T follicular helper cell (primary cell): ENCODE measurements at regions not wholly inside any gene's neighbourhood (a gene's known extent, or its start where the extent isn't known, plus 50 kb on each side); places are given as distances from the start of the nearest gene placed in this dataset.
"Not testable (repeated sequence)": the region's sequence is repeated elsewhere in the genome, so short reads cannot be mapped to it uniquely, and the experiment has no call there.

ENCODE experiments used
- DNase-seq: peaks from one replicate; pipeline ENCODE4 v3.0.0-alpha.2; 2020; ENCODE audit warnings: low read depth

DNA sequence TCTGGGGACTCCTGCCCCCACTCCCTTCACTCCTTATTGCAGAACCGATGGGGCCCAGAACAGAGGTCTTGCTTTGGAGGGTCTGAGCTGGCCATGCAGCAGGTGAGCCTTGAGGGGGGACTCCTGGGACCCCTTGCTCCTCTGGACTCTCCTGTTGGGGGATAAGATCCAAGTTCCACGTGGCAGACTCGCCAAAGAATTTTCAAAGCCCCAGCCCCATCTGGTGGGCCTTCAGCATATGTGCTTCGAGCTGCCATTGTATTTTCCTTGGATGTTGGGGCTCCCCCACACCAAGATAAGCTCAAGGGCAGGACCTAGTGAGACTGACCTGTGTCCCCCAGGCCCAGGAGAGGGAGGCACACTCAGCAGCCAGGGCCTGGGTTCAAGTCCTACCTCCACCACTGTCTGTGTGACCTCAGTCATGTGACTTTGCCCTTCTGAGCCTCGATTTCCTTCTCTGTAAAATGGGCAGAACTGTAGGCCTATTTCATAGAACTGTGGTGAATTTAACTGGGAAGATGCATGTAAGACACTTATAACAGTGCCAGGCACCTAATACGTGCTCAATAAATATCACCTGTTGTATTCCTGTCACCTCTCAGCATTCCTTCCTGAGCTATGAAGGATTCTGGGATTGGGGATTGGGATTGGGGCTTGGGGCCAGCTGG lies 115.5 kb downstream of the VEGFA start:
- no peak for DNase-seq

DNA sequence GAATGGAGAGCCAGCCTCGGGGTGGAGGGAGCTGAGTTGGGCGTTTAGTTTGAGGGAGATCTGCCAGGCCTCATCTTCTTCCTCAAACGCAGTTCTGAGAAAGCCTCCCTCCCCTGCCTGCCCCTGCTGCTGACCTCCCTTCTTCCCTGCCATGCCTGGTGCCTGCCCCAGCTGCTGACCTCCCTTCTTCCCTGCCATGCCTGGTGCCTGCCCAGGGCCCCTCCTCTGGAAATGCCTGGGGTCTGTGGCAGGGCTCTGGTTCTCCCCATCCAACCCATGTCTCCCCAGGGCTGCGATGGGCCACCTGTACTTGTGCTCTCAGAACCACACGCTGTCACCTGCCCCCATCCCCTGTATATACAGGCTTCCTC lies 114.6 kb downstream of the VEGFA start:
- no peak for DNase-seq

DNA sequence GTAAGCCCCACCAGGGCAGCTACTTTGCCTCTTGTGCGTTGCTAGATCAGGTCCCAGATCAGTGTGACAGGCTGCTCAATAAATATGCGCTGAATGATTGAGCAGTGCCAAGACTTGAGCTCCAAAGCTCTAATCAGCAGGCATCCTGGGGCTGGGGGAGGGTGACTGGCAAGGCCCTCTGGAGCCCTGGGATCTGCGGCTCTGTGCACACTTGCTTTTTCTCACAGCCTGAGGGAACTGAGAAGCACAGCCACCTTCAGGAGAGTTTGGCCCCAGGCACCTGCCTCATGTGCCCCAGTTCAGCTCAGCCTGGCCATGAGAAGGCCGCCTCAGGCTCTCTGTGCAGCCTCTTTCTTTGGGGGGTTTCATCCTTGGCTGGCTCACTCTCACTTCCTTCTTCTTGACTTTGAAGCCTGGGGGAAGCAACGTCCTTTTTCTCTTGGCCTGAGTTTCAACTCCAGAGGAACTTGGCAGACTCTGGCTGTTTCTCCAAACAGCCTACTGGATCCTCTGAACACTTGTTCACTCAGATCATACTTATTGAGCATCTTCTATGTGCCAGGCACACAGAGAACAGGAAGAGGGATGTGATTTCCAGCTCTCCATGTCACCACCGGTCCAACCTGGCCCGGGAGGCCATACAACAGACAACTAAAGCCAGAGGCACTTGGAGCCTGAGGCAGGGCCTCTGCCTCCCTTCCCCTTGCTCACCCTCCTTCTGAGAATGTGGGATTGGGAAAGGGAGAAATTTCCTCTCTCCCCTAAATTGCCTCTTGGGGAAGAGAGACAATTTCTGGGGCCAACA lies 114.0 kb downstream of the VEGFA start:
- no peak for DNase-seq

DNA sequence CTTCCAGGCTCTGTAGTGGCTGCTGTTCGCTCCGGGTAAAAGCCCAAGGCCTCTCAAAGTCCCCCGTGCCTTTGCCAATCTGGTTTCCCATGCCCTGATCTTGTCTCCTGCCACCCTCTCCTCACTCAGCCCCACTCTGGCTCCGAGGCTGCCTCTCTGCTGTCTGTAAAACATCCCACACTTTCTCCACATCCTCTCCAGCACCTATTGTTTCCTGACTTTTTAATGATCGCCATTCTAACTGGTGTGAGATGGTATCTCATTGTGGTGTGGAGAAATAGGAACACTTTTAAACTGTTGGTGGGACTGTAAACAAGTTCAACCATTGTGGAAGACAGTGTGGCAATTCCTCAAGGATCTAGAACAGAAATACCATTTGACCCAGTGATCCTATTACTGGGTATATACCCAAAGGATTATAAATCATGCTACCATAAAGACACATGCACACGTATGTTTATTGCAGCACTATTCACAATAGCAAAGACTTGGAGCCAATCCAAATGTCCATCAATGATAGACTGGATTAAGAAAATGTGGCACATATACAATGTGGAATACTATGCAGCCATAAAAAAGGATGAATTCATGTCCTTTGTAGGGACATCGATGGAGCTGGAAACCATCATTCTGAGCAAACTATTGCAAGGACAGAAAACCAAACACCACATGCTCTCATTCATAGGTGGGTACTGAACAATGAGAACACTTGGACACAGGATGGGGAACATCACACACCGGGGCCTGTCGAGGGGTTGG lies 112.9 kb downstream of the VEGFA start:
- not testable (repeated sequence) for DNase-seq

DNA sequence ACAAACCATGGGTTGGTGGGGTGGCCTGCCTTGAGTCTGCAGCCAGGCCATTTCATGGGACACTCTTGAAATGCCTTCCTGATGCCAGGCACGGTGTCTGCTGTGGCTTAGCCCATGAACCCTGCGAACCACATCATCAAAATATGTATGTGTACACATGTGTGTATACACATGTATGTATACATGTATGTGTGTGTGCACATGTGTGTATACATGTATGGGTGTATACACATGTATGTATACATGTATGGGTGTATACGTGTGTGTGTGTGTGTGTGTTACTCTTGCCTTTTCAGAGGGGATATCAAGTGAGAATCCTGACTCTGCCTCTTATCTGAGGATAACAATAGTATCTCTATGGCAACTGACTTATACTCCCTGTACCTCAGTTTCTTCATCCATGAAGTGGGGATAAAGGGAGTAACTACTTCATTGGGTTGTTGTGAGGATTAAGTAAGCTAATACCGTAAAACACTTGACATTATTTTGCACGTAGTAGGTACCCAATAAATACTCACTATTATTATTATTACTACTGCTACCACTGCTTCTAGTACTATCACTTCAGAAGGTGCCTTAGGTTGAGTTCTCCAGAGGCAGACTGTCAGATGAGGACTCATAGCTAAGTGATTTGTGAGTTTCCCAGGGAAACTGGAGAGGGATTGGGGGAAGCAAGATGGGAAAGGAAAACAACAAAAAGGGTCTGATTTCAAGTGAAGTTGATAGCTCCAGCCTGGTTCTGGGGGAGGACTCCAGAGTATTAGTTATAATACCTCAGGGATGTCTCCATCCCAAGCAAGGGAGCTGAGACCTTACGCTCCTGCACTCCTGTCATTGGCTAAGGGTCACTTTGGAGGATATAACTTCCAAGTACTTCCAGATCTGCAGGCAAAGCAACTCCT lies 110.5 kb downstream of the VEGFA start:
- DNase-seq: no peak

DNA sequence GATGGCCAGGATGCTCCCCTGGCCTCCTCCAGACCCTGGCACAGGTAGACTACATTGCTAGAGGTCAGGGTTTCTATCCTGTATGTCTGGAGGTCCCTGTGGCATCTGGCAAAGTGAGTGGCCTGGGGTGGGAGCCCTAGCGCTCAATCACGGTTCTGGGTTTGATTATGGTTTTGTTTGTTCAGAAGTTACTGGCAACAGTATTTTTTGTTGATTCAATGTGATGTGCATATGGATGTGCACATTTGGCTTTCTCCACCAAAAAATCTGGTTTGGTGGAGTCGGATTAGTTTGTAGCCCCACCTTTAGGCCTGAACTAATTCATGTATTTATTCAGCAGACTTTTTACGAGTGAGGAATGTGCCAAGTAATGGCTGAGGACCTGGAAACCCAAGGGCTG lies 109.7 kb downstream of the VEGFA start:
- no peak for DNase-seq

DNA sequence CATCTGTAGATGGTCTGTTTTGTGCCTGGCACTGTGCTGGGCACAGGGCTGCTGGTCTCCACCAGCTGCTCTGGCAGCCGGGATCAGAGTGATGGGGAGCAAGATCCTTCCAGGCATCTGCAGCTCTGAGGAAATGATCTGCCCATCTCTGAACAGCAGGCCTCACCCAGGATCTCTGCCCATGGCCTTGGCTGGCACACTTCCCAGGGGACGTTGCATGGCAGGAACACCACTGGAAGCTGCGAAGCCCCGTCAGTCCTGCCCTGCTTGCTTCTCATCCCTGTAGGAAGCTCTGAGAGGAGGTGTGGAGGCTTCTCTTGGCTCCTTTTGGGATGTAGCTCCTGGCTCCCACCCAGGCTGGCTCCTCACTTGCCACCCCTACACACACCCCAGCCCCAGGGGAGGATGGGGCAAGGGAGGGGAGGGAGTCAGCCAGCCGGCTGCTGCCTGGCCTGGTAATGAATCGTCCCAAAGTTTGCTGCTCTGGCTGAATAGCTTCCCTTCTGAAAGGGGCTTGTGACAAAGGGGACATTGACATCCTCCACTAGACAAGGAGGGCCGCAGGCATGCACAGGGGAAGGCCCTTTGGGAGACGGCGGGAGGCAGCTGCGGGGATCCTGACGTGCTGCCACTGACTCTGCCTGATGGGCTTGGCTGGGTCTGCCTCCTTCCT lies 108.9 kb downstream of the VEGFA start:
- no peak for DNase-seq

DNA sequence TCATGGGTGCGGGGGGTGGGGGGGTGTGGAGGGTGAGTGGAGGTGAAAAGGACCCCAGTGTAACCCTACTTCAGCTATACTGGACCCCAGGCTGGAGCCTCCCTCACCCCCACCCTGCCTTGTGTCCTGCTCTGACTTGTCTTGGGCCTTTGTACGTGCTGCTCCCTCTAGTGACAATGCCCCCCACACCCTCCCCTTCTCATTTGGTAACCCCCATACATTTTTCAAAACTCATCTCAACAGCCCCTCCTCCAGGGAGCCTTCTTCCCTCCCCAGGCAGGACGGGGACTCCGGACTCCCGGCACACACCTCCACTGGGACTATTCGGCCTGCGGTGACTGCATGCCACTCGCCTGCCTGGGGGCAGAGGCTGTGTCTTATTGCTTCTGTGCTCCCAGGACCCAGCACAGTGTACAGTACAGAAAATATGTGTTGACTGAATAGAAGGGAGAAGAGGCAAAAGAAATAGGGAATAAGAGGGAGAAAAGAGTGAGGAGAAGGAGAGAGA lies 108.2 kb downstream of the VEGFA start:
- no peak for DNase-seq

DNA sequence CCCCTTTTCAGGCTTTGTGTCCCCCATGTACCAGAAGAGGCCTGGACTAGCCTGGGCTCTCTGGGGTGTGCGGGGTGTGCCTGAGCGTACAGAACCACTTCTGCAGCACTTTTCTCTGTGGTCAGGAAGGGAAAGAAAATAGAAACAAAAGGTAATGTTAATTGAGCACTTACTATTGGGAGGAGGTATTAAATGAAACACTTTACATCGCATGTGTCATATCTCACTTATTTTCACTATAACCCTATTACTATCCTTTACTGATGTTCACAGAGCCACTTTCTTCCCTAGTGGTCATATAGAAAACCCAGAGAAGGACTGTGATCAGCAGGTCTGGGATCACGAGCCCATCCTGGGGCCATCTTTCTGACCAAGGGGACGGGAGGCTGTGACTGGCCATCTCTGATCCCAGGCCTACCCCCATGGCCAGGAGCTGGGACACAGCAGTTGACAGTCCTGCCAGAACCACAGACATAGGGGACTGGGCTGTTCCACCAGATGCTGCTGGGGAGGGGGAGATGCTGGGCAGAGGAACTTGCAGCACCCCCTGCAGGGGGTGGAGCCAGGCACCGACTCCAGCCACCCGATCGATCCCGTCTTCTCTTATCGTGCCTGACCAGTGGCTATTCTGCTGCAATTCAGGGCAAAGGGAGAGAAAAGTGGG lies 107.6 kb downstream of the VEGFA start:
- DNase-seq: no peak

DNA sequence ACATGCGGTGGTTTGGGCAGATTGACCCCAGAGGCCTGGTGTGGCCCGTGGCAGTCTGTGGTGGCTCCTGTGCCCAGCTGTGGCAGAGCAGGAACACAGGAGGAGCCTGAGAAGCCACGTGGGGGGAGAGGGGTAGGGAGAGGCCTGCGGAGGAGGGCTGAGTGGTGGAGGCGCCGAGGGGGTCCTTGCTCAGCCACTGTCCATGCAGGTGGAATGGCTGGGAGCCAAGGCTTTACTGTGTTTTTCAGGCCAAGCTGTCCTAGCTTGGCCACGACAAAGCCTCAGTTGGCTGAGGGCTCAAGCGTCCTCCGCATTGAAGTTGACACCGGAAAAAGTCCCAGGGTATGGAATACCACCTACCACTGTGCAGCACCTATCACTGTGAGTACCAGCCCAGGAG lies 107.0 kb downstream of the VEGFA start:
- DNase-seq: no peak

DNA sequence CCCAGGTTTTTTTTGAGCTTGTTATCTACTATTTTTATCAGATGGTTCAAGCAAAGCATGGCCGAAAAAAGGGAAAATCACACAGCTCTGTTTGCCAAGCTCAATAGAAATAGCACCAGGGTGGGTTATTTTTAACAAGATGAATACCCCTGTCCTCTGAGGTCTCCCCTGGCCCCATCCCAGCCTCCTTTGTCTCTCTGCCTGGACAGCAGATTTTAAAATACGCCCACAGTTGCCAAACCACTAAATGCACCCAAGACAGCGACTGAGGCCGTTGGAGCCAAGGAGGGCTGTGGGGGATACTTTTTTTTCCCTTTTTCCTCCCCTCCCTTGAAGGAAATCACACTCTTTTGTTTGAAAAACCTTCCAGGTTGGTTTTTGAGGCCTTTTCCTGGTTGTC lies 106.6 kb downstream of the VEGFA start:
- no peak for DNase-seq

DNA sequence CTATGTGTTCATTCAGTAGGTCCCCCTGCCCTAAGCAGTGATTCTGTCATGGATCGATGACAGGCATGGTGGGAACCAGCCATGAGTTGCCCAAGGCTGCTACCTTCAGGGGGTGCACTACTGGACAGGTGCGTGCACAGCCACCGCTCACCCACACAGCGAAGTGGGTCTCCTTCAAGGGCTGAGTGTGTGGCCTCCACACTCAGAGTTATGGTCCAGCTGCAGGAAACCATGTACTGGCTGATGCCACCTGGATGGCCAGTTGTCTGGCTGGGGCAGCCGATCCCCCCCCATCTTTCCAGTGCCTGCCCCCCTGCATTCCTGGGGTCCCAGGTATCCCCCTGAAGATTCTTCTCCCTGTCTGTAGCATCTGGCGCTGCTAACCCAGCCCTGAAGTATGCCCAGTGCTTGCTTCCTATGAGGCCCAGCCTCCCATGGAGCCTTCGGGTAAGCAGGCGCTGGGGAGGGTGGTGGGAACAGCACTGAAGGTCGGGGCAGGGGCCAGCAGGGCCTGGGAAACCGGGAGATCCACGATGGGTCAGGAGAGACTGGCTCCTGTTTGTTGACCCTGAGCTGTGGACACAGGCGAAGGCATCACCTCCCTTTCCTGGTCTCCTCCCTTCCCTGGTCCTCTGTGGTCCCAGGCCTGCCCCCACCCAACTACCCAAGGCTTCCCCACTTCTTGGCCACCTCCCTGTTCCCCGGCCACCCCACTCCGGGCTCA lies 106.0 kb downstream of the VEGFA start:
- no peak for DNase-seq

DNA sequence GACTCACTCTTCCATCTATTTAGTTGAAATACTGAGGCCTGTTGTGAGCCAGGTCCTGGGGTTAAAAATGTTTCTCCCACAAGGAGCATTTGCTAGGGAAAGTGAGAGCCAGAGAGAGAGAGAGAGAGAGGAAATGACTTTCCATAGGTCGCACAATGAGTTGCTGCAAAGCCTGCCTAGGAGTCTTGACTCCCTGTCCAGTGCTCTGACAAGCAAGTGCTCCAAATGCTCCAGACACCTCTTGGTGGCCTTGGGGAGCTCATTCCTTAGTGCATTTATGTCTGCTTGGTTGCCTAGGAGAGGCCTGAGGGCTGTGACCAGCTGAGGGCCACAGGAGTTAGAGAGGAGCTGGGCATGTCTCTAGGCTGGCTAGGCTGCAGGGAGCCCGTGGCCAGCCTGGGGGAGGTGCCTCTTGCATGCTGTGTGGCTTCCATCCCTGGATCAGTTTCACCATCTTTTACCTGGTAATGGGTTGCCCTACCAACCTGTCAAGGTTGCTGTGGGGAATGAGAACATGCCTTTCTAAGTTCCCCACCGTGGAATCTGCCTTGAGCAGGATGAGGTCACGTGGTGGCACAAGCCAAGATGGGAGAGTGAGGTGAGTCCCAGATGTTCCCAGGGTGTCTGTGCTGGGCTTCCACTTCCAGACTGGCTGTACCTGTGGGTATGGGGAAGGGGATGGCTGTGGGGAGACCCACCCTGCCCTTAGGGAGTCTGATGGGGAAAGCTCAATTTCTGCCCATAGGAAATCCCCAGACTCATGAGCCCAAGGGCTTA lies 105.0 kb downstream of the VEGFA start:
- no peak for DNase-seq

DNA sequence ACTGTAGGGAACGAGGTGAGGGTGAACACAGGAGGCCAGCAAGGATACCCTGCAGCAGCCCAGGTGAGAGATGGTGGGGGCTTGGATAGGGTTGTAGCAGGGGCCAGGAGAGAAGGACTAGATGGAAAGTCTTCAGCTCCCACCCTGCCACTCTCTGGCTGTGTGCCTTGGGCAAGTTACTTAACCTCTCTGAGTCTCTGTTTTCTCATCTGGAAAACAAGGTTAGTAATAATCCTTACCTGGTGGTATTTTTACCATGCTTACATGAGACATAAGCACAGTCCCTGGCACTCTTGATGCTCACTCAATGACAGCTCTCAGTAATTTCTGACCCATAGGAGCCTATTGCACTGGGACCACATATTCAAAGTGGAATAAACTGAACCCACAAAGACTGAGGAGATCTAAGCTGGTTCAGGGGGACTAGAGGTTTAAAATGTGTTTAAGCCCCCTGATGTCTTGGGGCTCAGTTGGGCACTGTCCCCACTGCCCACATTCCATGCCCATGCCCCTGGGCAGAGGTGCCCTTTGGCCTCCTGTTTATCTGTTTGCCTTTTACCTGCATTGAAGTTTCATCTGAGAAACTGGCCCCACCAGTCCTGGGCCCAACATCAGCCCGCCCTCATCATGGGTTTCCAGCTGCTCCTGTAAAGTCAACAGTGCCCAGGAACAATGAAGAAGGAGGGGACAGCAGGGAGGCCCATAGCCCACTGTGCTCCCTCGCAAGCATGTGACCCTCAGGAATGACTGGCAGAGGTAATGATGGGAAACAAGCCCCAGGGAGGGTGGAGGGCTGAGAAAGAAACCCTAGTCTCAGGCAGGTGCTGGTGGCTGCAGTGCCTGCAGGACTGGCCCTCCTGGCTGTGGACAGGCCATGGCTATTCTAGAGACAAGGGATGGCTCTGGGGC lies 104.0 kb downstream of the VEGFA start:
- no peak for DNase-seq

DNA sequence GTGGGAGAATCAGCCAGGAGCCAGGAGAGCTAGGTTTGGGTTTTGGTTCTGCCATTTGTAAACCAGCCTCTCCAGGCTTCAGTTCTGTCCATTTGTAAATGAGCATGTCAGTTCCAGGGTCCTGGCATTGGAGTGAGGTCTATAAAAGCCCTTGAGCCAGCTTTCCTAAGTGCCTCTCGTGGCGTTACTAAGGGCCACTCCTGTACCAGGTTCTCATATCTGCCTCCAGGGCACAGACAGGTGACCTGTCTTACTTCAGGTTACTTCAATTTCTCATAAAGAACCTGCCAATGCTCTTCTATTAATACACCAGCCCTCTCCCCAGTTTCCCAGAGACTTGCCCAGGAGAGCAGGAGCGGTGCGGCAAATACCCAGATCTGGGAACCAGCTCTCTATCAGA lies 101.9 kb downstream of the VEGFA start:
- DNase-seq: no peak

DNA sequence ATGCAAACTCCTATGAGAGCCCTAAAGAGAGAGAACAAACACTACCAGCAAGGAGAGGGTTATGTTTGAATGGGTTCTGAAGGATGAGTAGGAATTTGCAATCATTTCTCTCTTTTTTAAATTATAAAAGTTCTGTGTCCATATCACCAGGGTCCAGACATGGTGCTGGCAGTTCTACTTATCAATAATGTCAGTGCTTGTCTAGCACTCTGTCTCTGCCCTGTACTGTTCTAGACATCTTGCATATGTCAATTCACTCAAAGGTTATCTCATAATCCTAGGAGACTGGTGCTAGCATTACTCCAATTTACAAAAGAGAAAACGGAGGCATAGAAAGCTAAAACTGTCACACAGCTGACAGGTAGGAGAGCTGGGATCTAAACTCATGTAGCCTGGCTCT lies 101.3 kb downstream of the VEGFA start:
- DNase-seq: no peak

DNA sequence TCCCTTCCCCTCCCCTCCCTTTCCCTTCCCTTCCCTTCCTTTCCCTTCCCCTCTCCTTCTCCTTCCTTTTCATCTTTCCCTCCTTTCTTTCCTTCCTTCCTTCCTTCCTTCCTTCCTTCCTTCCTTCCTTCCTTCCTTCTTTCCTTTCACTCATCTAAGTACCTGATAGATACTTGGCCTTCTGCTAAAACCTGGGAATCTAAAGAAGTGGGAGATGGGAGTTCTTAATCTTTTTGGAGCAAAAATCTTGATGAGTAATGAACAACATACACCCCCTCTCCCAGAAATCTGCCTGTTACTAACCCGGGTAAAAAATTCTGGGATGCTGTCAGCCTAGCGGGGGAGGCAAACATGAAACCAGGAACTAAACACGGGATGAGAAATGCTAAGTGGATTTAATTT lies 100.7 kb downstream of the VEGFA start:
- no peak for DNase-seq
